ENCODE measurements at regions not wholly inside any gene's neighbourhood (a gene's known extent, or its start where the extent isn't known, plus 50 kb on each side); places are given as distances from the start of the nearest gene placed in this dataset.

GRCh38 chr9:29875547-29875946 is 2302.3 kb upstream of the C9orf72 start:
- TF ChIP-seq CTCF (conservative IDR thresholded peaks at IDR 0.05 in 1 of 2, IDR thresholded peaks at IDR 0.05 in 1 of 2; ENCODE audit: extremely low read depth in 1 of 2, insufficient read depth in 1 of 2, low read depth in 1 of 2, low read length in 2 of 2): no peak
- no peak for TF ChIP-seq EZH2 (IDR thresholded peaks at IDR 0.05; ENCODE audit: borderline replicate concordance, low read length)

Measured in mammary epithelial cell (primary cell).